WTC11 (cell line): ENCODE measurements at regions not wholly inside any gene's neighbourhood (a gene's known extent, or its start where the extent isn't known, plus 50 kb on each side); places are given as distances from the start of the nearest gene placed in this dataset.

Experiments used
- ETV6 ChIP-seq: sonication (generic); formaldehyde crosslinking; IDR thresholded peaks from 2 replicates; pipeline ENCODE4 v1.8.1; 2022; ENCODE audit warnings: mild to moderate bottlenecking, missing genetic modification reagents
- GTF2I ChIP-seq: fragments of 250-450 bp; sonication (Bioruptor Pico); conservative IDR thresholded peaks from 2 replicates; pipeline ENCODE4 v1.4.0; 2021; ENCODE audit warnings: mild to moderate bottlenecking
- HMGA2 ChIP-seq: fragments of 250-450 bp; sonication (Bioruptor Pico); IDR thresholded peaks from 2 replicates; pipeline ENCODE4 v1.4.0; 2021; ENCODE audit warnings: mild to moderate bottlenecking, moderate library complexity
- NFE2L1 ChIP-seq: sonication (generic); formaldehyde crosslinking; IDR thresholded peaks from 2 replicates; pipeline ENCODE4 v1.8.1; 2023; ENCODE audit warnings: missing genetic modification reagents
- RELA ChIP-seq: sonication (generic); formaldehyde crosslinking; IDR thresholded peaks from 2 replicates; pipeline ENCODE4 v1.8.1; 2022; ENCODE audit warnings: missing genetic modification reagents, mild to moderate bottlenecking, borderline replicate concordance
- SP1 ChIP-seq: sonication (generic); formaldehyde crosslinking; conservative IDR thresholded peaks from 2 replicates; pipeline ENCODE4 v1.8.1; 2022; ENCODE audit warnings: missing genetic modification reagents
- USF2 ChIP-seq: sonication (generic); formaldehyde crosslinking; IDR thresholded peaks from 2 replicates; pipeline ENCODE4 v1.8.1; 2023; ENCODE audit warnings: mild to moderate bottlenecking, missing genetic modification reagents, moderate library complexity
- TF ChIP-seq, protein P1 (sequence below): fragments of 200-600 bp; IDR thresholded peaks from 2 replicates; pipeline ENCODE4 v1.8.0; 2022; ENCODE audit warnings: antibody characterized with exemption
- TF ChIP-seq, protein P2 (sequence below): sonication (generic); formaldehyde crosslinking; IDR thresholded peaks from 2 replicates; pipeline ENCODE4 v1.8.1; 2022; ENCODE audit warnings: low read depth, mild to moderate bottlenecking, moderate library complexity, missing genetic modification reagents, borderline replicate concordance
- TF ChIP-seq, protein P3 (sequence below): sonication (generic); formaldehyde crosslinking; IDR thresholded peaks from 2 replicates; pipeline ENCODE4 v1.8.1; 2023; ENCODE audit warnings: mild to moderate bottlenecking, missing genetic modification reagents, borderline replicate concordance
- TF ChIP-seq, protein P4 (sequence below): sonication (generic); formaldehyde crosslinking; IDR thresholded peaks from 2 replicates; pipeline ENCODE4 v1.8.1; 2023; ENCODE audit warnings: mild to moderate bottlenecking, moderate library complexity, missing genetic modification reagents

GRCh38 chr1:96513136-96513535 is 208.4 kb upstream of the PTBP2 start:
- TF ChIP-seq ETV6 (CRISPR knock-in tag): no peak
- TF ChIP-seq NFE2L1: no peak
- TF ChIP-seq HMGA2 (CRISPR knock-in tag): no peak
- no peak for TF ChIP-seq GTF2I (CRISPR knock-in tag)
- TF ChIP-seq, protein P1, sequence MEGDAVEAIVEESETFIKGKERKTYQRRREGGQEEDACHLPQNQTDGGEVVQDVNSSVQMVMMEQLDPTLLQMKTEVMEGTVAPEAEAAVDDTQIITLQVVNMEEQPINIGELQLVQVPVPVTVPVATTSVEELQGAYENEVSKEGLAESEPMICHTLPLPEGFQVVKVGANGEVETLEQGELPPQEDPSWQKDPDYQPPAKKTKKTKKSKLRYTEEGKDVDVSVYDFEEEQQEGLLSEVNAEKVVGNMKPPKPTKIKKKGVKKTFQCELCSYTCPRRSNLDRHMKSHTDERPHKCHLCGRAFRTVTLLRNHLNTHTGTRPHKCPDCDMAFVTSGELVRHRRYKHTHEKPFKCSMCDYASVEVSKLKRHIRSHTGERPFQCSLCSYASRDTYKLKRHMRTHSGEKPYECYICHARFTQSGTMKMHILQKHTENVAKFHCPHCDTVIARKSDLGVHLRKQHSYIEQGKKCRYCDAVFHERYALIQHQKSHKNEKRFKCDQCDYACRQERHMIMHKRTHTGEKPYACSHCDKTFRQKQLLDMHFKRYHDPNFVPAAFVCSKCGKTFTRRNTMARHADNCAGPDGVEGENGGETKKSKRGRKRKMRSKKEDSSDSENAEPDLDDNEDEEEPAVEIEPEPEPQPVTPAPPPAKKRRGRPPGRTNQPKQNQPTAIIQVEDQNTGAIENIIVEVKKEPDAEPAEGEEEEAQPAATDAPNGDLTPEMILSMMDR: no peak
- TF ChIP-seq RELA: no peak
- TF ChIP-seq SP1 (CRISPR knock-in tag): no peak
- TF ChIP-seq, protein P2, sequence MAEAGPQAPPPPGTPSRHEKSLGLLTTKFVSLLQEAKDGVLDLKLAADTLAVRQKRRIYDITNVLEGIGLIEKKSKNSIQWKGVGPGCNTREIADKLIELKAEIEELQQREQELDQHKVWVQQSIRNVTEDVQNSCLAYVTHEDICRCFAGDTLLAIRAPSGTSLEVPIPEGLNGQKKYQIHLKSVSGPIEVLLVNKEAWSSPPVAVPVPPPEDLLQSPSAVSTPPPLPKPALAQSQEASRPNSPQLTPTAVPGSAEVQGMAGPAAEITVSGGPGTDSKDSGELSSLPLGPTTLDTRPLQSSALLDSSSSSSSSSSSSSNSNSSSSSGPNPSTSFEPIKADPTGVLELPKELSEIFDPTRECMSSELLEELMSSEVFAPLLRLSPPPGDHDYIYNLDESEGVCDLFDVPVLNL: no peak
- TF ChIP-seq, protein P3, sequence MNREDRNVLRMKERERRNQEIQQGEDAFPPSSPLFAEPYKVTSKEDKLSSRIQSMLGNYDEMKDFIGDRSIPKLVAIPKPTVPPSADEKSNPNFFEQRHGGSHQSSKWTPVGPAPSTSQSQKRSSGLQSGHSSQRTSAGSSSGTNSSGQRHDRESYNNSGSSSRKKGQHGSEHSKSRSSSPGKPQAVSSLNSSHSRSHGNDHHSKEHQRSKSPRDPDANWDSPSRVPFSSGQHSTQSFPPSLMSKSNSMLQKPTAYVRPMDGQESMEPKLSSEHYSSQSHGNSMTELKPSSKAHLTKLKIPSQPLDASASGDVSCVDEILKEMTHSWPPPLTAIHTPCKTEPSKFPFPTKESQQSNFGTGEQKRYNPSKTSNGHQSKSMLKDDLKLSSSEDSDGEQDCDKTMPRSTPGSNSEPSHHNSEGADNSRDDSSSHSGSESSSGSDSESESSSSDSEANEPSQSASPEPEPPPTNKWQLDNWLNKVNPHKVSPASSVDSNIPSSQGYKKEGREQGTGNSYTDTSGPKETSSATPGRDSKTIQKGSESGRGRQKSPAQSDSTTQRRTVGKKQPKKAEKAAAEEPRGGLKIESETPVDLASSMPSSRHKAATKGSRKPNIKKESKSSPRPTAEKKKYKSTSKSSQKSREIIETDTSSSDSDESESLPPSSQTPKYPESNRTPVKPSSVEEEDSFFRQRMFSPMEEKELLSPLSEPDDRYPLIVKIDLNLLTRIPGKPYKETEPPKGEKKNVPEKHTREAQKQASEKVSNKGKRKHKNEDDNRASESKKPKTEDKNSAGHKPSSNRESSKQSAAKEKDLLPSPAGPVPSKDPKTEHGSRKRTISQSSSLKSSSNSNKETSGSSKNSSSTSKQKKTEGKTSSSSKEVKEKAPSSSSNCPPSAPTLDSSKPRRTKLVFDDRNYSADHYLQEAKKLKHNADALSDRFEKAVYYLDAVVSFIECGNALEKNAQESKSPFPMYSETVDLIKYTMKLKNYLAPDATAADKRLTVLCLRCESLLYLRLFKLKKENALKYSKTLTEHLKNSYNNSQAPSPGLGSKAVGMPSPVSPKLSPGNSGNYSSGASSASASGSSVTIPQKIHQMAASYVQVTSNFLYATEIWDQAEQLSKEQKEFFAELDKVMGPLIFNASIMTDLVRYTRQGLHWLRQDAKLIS (CRISPR knock-in tag): no peak
- TF ChIP-seq, protein P4, sequence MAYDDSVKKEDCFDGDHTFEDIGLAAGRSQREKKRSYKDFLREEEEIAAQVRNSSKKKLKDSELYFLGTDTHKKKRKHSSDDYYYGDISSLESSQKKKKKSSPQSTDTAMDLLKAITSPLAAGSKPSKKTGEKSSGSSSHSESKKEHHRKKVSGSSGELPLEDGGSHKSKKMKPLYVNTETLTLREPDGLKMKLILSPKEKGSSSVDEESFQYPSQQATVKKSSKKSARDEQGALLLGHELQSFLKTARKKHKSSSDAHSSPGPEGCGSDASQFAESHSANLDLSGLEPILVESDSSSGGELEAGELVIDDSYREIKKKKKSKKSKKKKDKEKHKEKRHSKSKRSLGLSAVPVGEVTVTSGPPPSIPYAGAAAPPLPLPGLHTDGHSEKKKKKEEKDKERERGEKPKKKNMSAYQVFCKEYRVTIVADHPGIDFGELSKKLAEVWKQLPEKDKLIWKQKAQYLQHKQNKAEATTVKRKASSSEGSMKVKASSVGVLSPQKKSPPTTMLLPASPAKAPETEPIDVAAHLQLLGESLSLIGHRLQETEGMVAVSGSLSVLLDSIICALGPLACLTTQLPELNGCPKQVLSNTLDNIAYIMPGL (CRISPR knock-in tag): no peak
- no peak for TF ChIP-seq USF2
